ENCODE measurements at regions not wholly inside any gene's neighbourhood (a gene's known extent, or its start where the extent isn't known, plus 50 kb on each side); places are given as distances from the start of the nearest gene placed in this dataset.

- no peak overlapping the region for H4K8ac ChIP-seq (ENCODE audit: low read length)
- H4K91ac ChIP-seq (ENCODE audit: low read length), result no peak overlapping the region
- H3K4me3 ChIP-seq (ENCODE audit: insufficient read depth in 1 of 2, low read depth in 1 of 2, low read length in 2 of 2), result no peak overlapping the region
- H3K27ac ChIP-seq (ENCODE audit: low read length, poor library complexity, severe bottlenecking), result no peak overlapping the region
- H2BK5ac ChIP-seq (ENCODE audit: low read depth, low read length, poor library complexity, severe bottlenecking), result no peak overlapping the region
- WGBS, result no CpG with 5 or more reads among the region's 3 CpGs
- no peak overlapping the region for H2BK120ac ChIP-seq (ENCODE audit: low read depth, low read length)
- H2AFZ ChIP-seq (ENCODE audit: low read depth, low read length), result no peak overlapping the region
- H3K14ac ChIP-seq (ENCODE audit: low read length in 2 of 2), result no peak overlapping the region
- H3K9ac ChIP-seq (ENCODE audit: low read length), result no peak overlapping the region
- no peaks in the 10 kb centered on the region for H3K79me1 ChIP-seq (replicated peaks; ENCODE audit: low read length, poor library complexity, severe bottlenecking)
- H3K4me2 ChIP-seq (ENCODE audit: low read length, poor library complexity, severe bottlenecking), result no peak overlapping the region
- H3K4me1 ChIP-seq (ENCODE audit: control insufficient read depth, insufficient read depth, low read depth, low read length), result no peaks in the 10 kb centered on the region
- no peak overlapping the region for H2BK15ac ChIP-seq (ENCODE audit: low read depth, poor library complexity, severe bottlenecking)
- H2AK5ac ChIP-seq (ENCODE audit: low read length, severe bottlenecking), result no peak overlapping the region
- H3K18ac ChIP-seq (ENCODE audit: low read depth in 1 of 2, low read length in 2 of 2), result no peak overlapping the region
- H3K36me3 ChIP-seq (ENCODE audit: control insufficient read depth in 1 of 2, insufficient read depth in 2 of 2, low read depth in 1 of 2, low read length in 2 of 2), result no peaks in the 10 kb centered on the region
- H3K27me3 ChIP-seq (ENCODE audit: control insufficient read depth in 1 of 2, insufficient read depth in 1 of 2, low read length in 2 of 2), result no peaks in the 10 kb centered on the region
- no peak overlapping the region for H2BK12ac ChIP-seq (ENCODE audit: low read length in 2 of 2)
- H3K9me3 ChIP-seq (ENCODE audit: control insufficient read depth, low read length), result no peaks in the 10 kb centered on the region
- no peak overlapping the region for H3K23ac ChIP-seq (ENCODE audit: low read length in 2 of 2)
- no peak overlapping the region for H3K4ac ChIP-seq (ENCODE audit: low read depth in 1 of 2, low read length in 2 of 2)
- no peak for DNase-seq
Measured at GRCh38 chr4:45869184-45869583, 254.7 kb downstream of the GABRG1 start.

DNA sequence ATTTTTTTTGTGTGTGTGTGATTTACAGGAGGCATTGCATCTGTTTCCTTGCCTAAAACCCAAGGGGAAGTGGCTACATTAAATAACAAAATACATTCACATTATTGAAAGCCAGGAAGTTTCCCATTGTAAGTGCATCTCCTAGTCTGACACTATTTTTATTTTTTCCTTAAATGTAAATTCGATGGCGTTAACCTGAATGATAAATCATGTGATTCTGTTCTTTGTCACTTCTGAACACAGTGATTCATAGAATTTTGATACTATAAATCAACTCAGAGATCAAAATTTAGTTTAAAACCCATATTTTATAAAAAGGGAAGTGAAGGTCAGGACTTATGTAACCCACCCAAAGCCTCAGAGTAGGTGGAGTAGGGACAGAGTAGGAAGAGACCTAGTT is 258.1 kb downstream of the GABRG1 start:
- no peak overlapping the region for H4K91ac ChIP-seq (ENCODE audit: low read length)
- no peak overlapping the region for H3K9ac ChIP-seq (ENCODE audit: low read length)
- no peak overlapping the region for H3K27ac ChIP-seq (ENCODE audit: low read length, poor library complexity, severe bottlenecking)
- no peaks in the 10 kb centered on the region for H3K27me3 ChIP-seq (ENCODE audit: control insufficient read depth in 1 of 2, insufficient read depth in 1 of 2, low read length in 2 of 2)
- H2BK5ac ChIP-seq (ENCODE audit: low read depth, low read length, poor library complexity, severe bottlenecking), result no peak overlapping the region
- no peaks in the 10 kb centered on the region for H3K79me1 ChIP-seq (replicated peaks; ENCODE audit: low read length, poor library complexity, severe bottlenecking)
- no peaks in the 10 kb centered on the region for H3K4me1 ChIP-seq (ENCODE audit: control insufficient read depth, insufficient read depth, low read depth, low read length)
- no peak overlapping the region for H2BK15ac ChIP-seq (ENCODE audit: low read depth, poor library complexity, severe bottlenecking)
- H3K36me3 ChIP-seq (ENCODE audit: control insufficient read depth in 1 of 2, insufficient read depth in 2 of 2, low read depth in 1 of 2, low read length in 2 of 2), result no peaks in the 10 kb centered on the region
- H3K18ac ChIP-seq (ENCODE audit: low read depth in 1 of 2, low read length in 2 of 2), result no peak overlapping the region
- no peaks in the 10 kb centered on the region for H3K9me3 ChIP-seq (ENCODE audit: control insufficient read depth, low read length)
- no peak overlapping the region for H2AK5ac ChIP-seq (ENCODE audit: low read length, severe bottlenecking)
- H3K23ac ChIP-seq (ENCODE audit: low read length in 2 of 2), result no peak overlapping the region
- no peak overlapping the region for H2BK12ac ChIP-seq (ENCODE audit: low read length in 2 of 2)
- no peak overlapping the region for H3K4ac ChIP-seq (ENCODE audit: low read depth in 1 of 2, low read length in 2 of 2)
- WGBS, result no CpG with 5 or more reads among the region's 2 CpGs
- H3K14ac ChIP-seq (ENCODE audit: low read length in 2 of 2), result no peak overlapping the region
- no peak overlapping the region for H2AFZ ChIP-seq (ENCODE audit: low read depth, low read length)
- H3K4me2 ChIP-seq (ENCODE audit: low read length, poor library complexity, severe bottlenecking), result no peak overlapping the region
- H4K8ac ChIP-seq (ENCODE audit: low read length), result no peak overlapping the region
- no peak for DNase-seq
- H2BK120ac ChIP-seq (ENCODE audit: low read depth, low read length), result no peak overlapping the region
- H3K4me3 ChIP-seq (ENCODE audit: insufficient read depth in 1 of 2, low read depth in 1 of 2, low read length in 2 of 2), result no peak overlapping the region

DNA sequence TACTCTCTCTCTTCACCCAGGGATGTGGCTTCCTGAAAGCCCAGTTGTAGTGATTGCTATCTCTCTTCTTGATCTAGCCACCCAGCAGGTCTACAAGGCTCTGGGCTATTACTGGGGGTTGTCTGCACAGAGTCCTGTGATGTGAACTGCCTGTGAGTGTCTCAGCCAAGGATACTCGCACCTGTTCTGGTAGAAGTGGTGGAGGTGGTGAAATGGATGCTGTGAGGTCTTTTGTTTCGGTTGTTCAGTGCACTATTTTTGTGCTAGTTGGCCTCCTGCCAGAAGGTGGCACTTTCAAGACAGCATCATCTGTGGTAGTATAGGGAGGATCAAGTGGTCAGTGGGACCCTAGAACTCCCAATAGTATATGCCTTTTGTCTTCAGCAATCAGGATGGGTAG is 268.0 kb downstream of the GABRG1 start:
- no peak overlapping the region for H4K8ac ChIP-seq (ENCODE audit: low read length)
- H2BK5ac ChIP-seq (ENCODE audit: low read depth, low read length, poor library complexity, severe bottlenecking), result no peak overlapping the region
- no peaks in the 10 kb centered on the region for H3K4me1 ChIP-seq (ENCODE audit: control insufficient read depth, insufficient read depth, low read depth, low read length)
- no peak overlapping the region for H3K18ac ChIP-seq (ENCODE audit: low read depth in 1 of 2, low read length in 2 of 2)
- no peak overlapping the region for H2AFZ ChIP-seq (ENCODE audit: low read depth, low read length)
- H3K27me3 ChIP-seq (ENCODE audit: control insufficient read depth in 1 of 2, insufficient read depth in 1 of 2, low read length in 2 of 2), result no peaks in the 10 kb centered on the region
- H3K4me2 ChIP-seq (ENCODE audit: low read length, poor library complexity, severe bottlenecking), result no peak overlapping the region
- H3K23ac ChIP-seq (ENCODE audit: low read length in 2 of 2), result no peak overlapping the region
- no peak overlapping the region for H2AK5ac ChIP-seq (ENCODE audit: low read length, severe bottlenecking)
- no peak overlapping the region for H3K14ac ChIP-seq (ENCODE audit: low read length in 2 of 2)
- no peak overlapping the region for H3K4me3 ChIP-seq (ENCODE audit: insufficient read depth in 1 of 2, low read depth in 1 of 2, low read length in 2 of 2)
- DNase-seq, result no peak
- H4K91ac ChIP-seq (ENCODE audit: low read length), result no peak overlapping the region
- H3K27ac ChIP-seq (ENCODE audit: low read length, poor library complexity, severe bottlenecking), result no peak overlapping the region
- no peak overlapping the region for H2BK12ac ChIP-seq (ENCODE audit: low read length in 2 of 2)
- H3K36me3 ChIP-seq (ENCODE audit: control insufficient read depth in 1 of 2, insufficient read depth in 2 of 2, low read depth in 1 of 2, low read length in 2 of 2), result no peaks in the 10 kb centered on the region
- H3K9ac ChIP-seq (ENCODE audit: low read length), result no peak overlapping the region
- WGBS, result 58% methylated on average over 2 of the region's 2 CpGs
- H2BK15ac ChIP-seq (ENCODE audit: low read depth, poor library complexity, severe bottlenecking), result no peak overlapping the region
- no peak overlapping the region for H2BK120ac ChIP-seq (ENCODE audit: low read depth, low read length)
- no peaks in the 10 kb centered on the region for H3K9me3 ChIP-seq (ENCODE audit: control insufficient read depth, low read length)
- no peak overlapping the region for H3K4ac ChIP-seq (ENCODE audit: low read depth in 1 of 2, low read length in 2 of 2)
- no peaks in the 10 kb centered on the region for H3K79me1 ChIP-seq (replicated peaks; ENCODE audit: low read length, poor library complexity, severe bottlenecking)

GRCh38 chr4:45846016-45846415 is 277.8 kb downstream of the GABRG1 start:
- Histone ChIP-seq H3K4me3 (ENCODE audit: insufficient read depth in 1 of 2, low read depth in 1 of 2, low read length in 2 of 2) (no peak overlapping the region), H3K4me2 (ENCODE audit: low read length, poor library complexity, severe bottlenecking) (no peak overlapping the region), H2AFZ (ENCODE audit: low read depth, low read length) (no peak overlapping the region), H4K8ac (ENCODE audit: low read length) (no peak overlapping the region), H3K36me3 (ENCODE audit: control insufficient read depth in 1 of 2, insufficient read depth in 2 of 2, low read depth in 1 of 2, low read length in 2 of 2) (no peaks in the 10 kb centered on the region), H3K9ac (ENCODE audit: low read length) (no peak overlapping the region), H3K9me3 (ENCODE audit: control insufficient read depth, low read length) (no peaks in the 10 kb centered on the region), H2BK5ac (ENCODE audit: low read depth, low read length, poor library complexity, severe bottlenecking) (no peak overlapping the region), H3K23ac (ENCODE audit: low read length in 2 of 2) (no peak overlapping the region), H3K4me1 (ENCODE audit: control insufficient read depth, insufficient read depth, low read depth, low read length) (no peaks in the 10 kb centered on the region), H2AK5ac (ENCODE audit: low read length, severe bottlenecking) (no peak overlapping the region), H2BK120ac (ENCODE audit: low read depth, low read length) (no peak overlapping the region), H2BK15ac (ENCODE audit: low read depth, poor library complexity, severe bottlenecking) (no peak overlapping the region), H3K4ac (ENCODE audit: low read depth in 1 of 2, low read length in 2 of 2) (no peak overlapping the region), H3K27me3 (ENCODE audit: control insufficient read depth in 1 of 2, insufficient read depth in 1 of 2, low read length in 2 of 2) (no peaks in the 10 kb centered on the region), H4K91ac (ENCODE audit: low read length) (no peak overlapping the region), H2BK12ac (ENCODE audit: low read length in 2 of 2) (no peak overlapping the region), H3K79me1 (replicated peaks; ENCODE audit: low read length, poor library complexity, severe bottlenecking) (no peaks in the 10 kb centered on the region), H3K27ac (ENCODE audit: low read length, poor library complexity, severe bottlenecking) (no peak overlapping the region), H3K18ac (ENCODE audit: low read depth in 1 of 2, low read length in 2 of 2) (no peak overlapping the region), H3K14ac (ENCODE audit: low read length in 2 of 2) (no peak overlapping the region)
- DNase-seq, result no peak
- WGBS, result 83% methylated on average over 1 of the region's 1 CpG

All from mesenchymal stem cell (in vitro differentiated cells and primary cell).